HEK293 (cell line): ENCODE measurements at regions not wholly inside any gene's neighbourhood (a gene's known extent, or its start where the extent isn't known, plus 50 kb on each side); places are given as distances from the start of the nearest gene placed in this dataset.

Experiments
- CTCF ChIA-PET: fragments of 350-600 bp; formaldehyde crosslinking; extraction: SDS; loops from one replicate; lab custom pipeline; 2021; ENCODE audit warnings: antibody characterized with exemption; lab: Yijun Ruan, JAX
- POLR2A ChIA-PET: fragments of 300-600 bp; formaldehyde crosslinking; extraction: SDS; loops from one replicate; lab custom pipeline; 2020; ENCODE audit warnings: antibody characterized with exemption, inconsistent platforms; lab: Yijun Ruan, JAX
- H3K27ac ChIP-seq: fragments of 200-500 bp; sonication (Bioruptor generic); 2 replicates; pipeline ENCODE4 v1.5.1; 2014; ENCODE audit warnings: low read depth, low read length, control low read depth, inconsistent platforms; ENCODE audit errors: extremely low read depth
- H3K36me3 ChIP-seq, 2 experiments: fragments of 200-500 bp in 1 of 2; sonication (Bioruptor generic) in 1 of 2; 1 replicate in 1 of 2; 2 replicates in 1 of 2; pipeline ENCODE4 v1.5.1; 2014 to 2017; ENCODE audit warnings: inconsistent platforms in 2 of 2, low read length in 2 of 2; ENCODE audit not compliant: control insufficient read depth in 2 of 2, insufficient read depth in 1 of 2
- H3K4me1 ChIP-seq: fragments of 200-500 bp; sonication (Bioruptor generic); 2 replicates; pipeline ENCODE4 v1.5.1; 2014; ENCODE audit warnings: mild to moderate bottlenecking, low read length, inconsistent platforms; ENCODE audit not compliant: control insufficient read depth, insufficient read depth
- H3K4me3 ChIP-seq: 2 replicates; pipeline ENCODE4 v1.5.1; 2011; ENCODE audit warnings: low read depth, mild to moderate bottlenecking, control low read depth, low read length, moderate library complexity
- H3K9me3 ChIP-seq: fragments of 200-500 bp; sonication (Bioruptor generic); 2 replicates; pipeline ENCODE4 v1.5.1; 2014; ENCODE audit warnings: low read depth, low read length, inconsistent platforms; ENCODE audit not compliant: control insufficient read depth, insufficient read depth
- HOXA7 ChIP-seq: sonication (generic); formaldehyde crosslinking; IDR thresholded peaks from 2 replicates; pipeline ENCODE4 v1.8.1; 2022; ENCODE audit warnings: missing genetic modification reagents, borderline replicate concordance
- IKZF3 ChIP-seq: fragments of 450-650 bp; IDR thresholded peaks from 2 replicates; pipeline ENCODE4 v1.5.0; 2018; ENCODE audit warnings: missing biosample characterization, mild to moderate bottlenecking, missing genetic modification characterization, moderate library complexity
- OVOL3 ChIP-seq: fragments of 450-650 bp; formaldehyde crosslinking; IDR thresholded peaks from 2 replicates; pipeline ENCODE4 v1.5.1; 2016; ENCODE audit warnings: missing biosample characterization, missing genetic modification characterization
- PATZ1 ChIP-seq: fragments of 450-650 bp; formaldehyde crosslinking; IDR thresholded peaks from 2 replicates; pipeline ENCODE4 v1.5.1; 2016; ENCODE audit warnings: missing biosample characterization, missing genetic modification characterization
- PBX3 ChIP-seq: sonication (generic); formaldehyde crosslinking; IDR thresholded peaks from 2 replicates; pipeline ENCODE4 v1.8.1; 2022; ENCODE audit warnings: mild to moderate bottlenecking, moderate library complexity, missing genetic modification reagents
- SALL2 ChIP-seq: fragments of 450-650 bp; formaldehyde crosslinking; IDR thresholded peaks from 2 replicates; pipeline ENCODE4 v1.5.0; 2017; ENCODE audit warnings: missing biosample characterization, mild to moderate bottlenecking, missing genetic modification characterization, borderline replicate concordance
- SETDB1 ChIP-seq: IDR thresholded peaks from one replicate; pipeline ENCODE4 v1.6.1; 2017; ENCODE audit warnings: mild to moderate bottlenecking, low read length, moderate library complexity, mixed read lengths; ENCODE audit not compliant: insufficient read length
- ZEB2 ChIP-seq: fragments of 450-650 bp; formaldehyde crosslinking; IDR thresholded peaks from 2 replicates; pipeline ENCODE4 v1.5.1; 2016; ENCODE audit warnings: missing biosample characterization, missing genetic modification characterization
- ZFP69B ChIP-seq: fragments of 450-650 bp; formaldehyde crosslinking; IDR thresholded peaks from 2 replicates; pipeline ENCODE4 v1.5.1; 2016; ENCODE audit warnings: missing biosample characterization, missing genetic modification characterization
- ZNF10 ChIP-seq: fragments of 450-650 bp; formaldehyde crosslinking; IDR thresholded peaks from 2 replicates; pipeline ENCODE4 v1.5.1; 2017; ENCODE audit warnings: missing biosample characterization, missing genetic modification characterization
- ZNF148 ChIP-seq: fragments of 450-650 bp; formaldehyde crosslinking; IDR thresholded peaks from 2 replicates; pipeline ENCODE4 v1.5.0; 2017; ENCODE audit warnings: missing biosample characterization, missing genetic modification characterization, borderline replicate concordance
- ZNF169 ChIP-seq: fragments of 450-650 bp; formaldehyde crosslinking; IDR thresholded peaks from 2 replicates; pipeline ENCODE4 v1.5.1; 2016; ENCODE audit warnings: missing biosample characterization, missing genetic modification characterization
- ZNF19 ChIP-seq: fragments of 450-650 bp; formaldehyde crosslinking; IDR thresholded peaks from 2 replicates; pipeline ENCODE4; 2016; ENCODE audit warnings: missing biosample characterization, missing genetic modification characterization, low read depth
- ZNF2 ChIP-seq: fragments of 450-650 bp; formaldehyde crosslinking; IDR thresholded peaks from 2 replicates; pipeline ENCODE4 v1.5.1; 2016; ENCODE audit warnings: missing biosample characterization, missing genetic modification characterization
- ZNF239 ChIP-seq: fragments of 450-650 bp; formaldehyde crosslinking; IDR thresholded peaks from 2 replicates; pipeline ENCODE4 v1.5.1; 2016; ENCODE audit warnings: missing biosample characterization, missing genetic modification characterization
- ZNF24 ChIP-seq: fragments of 450-650 bp; formaldehyde crosslinking; IDR thresholded peaks from 2 replicates; pipeline ENCODE4 v1.5.1; 2016; ENCODE audit warnings: missing biosample characterization, missing genetic modification characterization
- ZNF354C ChIP-seq: fragments of 450-650 bp; formaldehyde crosslinking; IDR thresholded peaks from 2 replicates; pipeline ENCODE4 v1.5.1; 2016; ENCODE audit warnings: missing biosample characterization, missing genetic modification characterization, low read depth, borderline replicate concordance
- ZNF416 ChIP-seq: fragments of 450-650 bp; formaldehyde crosslinking; IDR thresholded peaks from 2 replicates; pipeline ENCODE4 v1.5.1; 2016; ENCODE audit warnings: missing biosample characterization, missing genetic modification characterization
- ZNF449 ChIP-seq: fragments of 450-650 bp; formaldehyde crosslinking; IDR thresholded peaks from 2 replicates; pipeline ENCODE4 v1.5.1; 2017; ENCODE audit warnings: missing biosample characterization, mild to moderate bottlenecking, missing genetic modification characterization, moderate library complexity
- ZNF48 ChIP-seq: fragments of 450-650 bp; formaldehyde crosslinking; IDR thresholded peaks from 2 replicates; pipeline ENCODE4 v1.5.1; 2016; ENCODE audit warnings: missing biosample characterization, missing genetic modification characterization
- ZNF514 ChIP-seq: fragments of 450-650 bp; formaldehyde crosslinking; IDR thresholded peaks from 2 replicates; pipeline ENCODE4 v1.5.1; 2016; ENCODE audit warnings: missing biosample characterization, missing genetic modification characterization
- ZNF621 ChIP-seq: fragments of 450-650 bp; formaldehyde crosslinking; IDR thresholded peaks from 2 replicates; pipeline ENCODE4 v1.5.1; 2017; ENCODE audit warnings: missing biosample characterization, missing genetic modification characterization
- ZNF654 ChIP-seq: fragments of 450-650 bp; formaldehyde crosslinking; IDR thresholded peaks from 2 replicates; pipeline ENCODE4 v1.5.1; 2016; ENCODE audit warnings: low read depth, missing biosample characterization, missing genetic modification characterization
- ZNF677 ChIP-seq: fragments of 450-650 bp; IDR thresholded peaks from 2 replicates; pipeline ENCODE4 v1.5.0; 2018; ENCODE audit warnings: missing biosample characterization, mild to moderate bottlenecking, missing genetic modification characterization, moderate library complexity
- ZNF768 ChIP-seq: fragments of 450-650 bp; formaldehyde crosslinking; IDR thresholded peaks from 2 replicates; pipeline ENCODE4 v1.5.1; 2018; ENCODE audit warnings: missing biosample characterization, mild to moderate bottlenecking, missing genetic modification characterization

- TF ChIP-seq SETDB1 (peak; percentile 45), ZFP69B (tag by site-specific recombination) (0 out of 2 replicates have a peak, but pooled peaks have one; percentile 20), ZNF677 (no peak), ZNF169 (tag by site-specific recombination) (no peak), PBX3 (no peak), ZNF148 (tag by site-specific recombination) (no peak), ZNF654 (tag by site-specific recombination) (no peak), OVOL3 (no peak), ZNF2 (tag by site-specific recombination) (no peak)
Measured at GRCh38 chr6:168968228-168968627, 285.4 kb downstream of the THBS2 start (continued).

GRCh38 chr6:168967281-168967925, 286.2 kb downstream of the THBS2 start:
- CTCF ChIA-PET, result interaction anchor here (0.6 to 0.7 kb wide), 2 partner anchors 52 to 1283 kb away, joined by 3 to 4 read pairs; no protein-coding TSS in a partner anchor
- TF ChIP-seq ZNF416 (tag by site-specific recombination) (no peak), ZNF621 (tag by site-specific recombination) (no peak), ZNF48 (no peak), PATZ1 (no peak), ZNF10 (tag by site-specific recombination) (no peak), HOXA7 (CRISPR knock-in tag) (no peak), ZNF239 (tag by site-specific recombination) (no peak)
- TF ChIP-seq, all 188 proteins: peak for 0
- H3K4me3 ChIP-seq, result no peak overlapping the region
- no peaks in the 10 kb centered on the region; the same call in 1 of the 2 replicates for H3K9me3 ChIP-seq
- POLR2A ChIA-PET, result no interaction called here
- H3K27ac ChIP-seq, result no peak overlapping the region
- 0 out of 2 replicates have a peak, but pooled peaks cover 4% of the 10 kb centered on the region for H3K4me1 ChIP-seq
- no peaks in the 10 kb centered on the region for H3K36me3 ChIP-seq

- Histone ChIP-seq H3K27ac (no peak overlapping the region), H3K4me1 (0 out of 2 replicates have a peak, but pooled peaks cover 4% of the 10 kb centered on the region), H3K9me3 (no peaks in the 10 kb centered on the region; the same call in 1 of the 2 replicates), H3K4me3 (no peak overlapping the region), H3K36me3 (no peaks in the 10 kb centered on the region)
- CTCF ChIA-PET, result no interaction called here
- POLR2A ChIA-PET, result no interaction called here
- TF ChIP-seq ZNF2 (tag by site-specific recombination) (no peak), ZNF416 (tag by site-specific recombination) (no peak), ZNF354C (tag by site-specific recombination) (no peak), IKZF3 (tag by site-specific recombination) (no peak), ZNF768 (tag by site-specific recombination) (no peak), ZNF514 (tag by site-specific recombination) (no peak), ZNF19 (tag by site-specific recombination) (no peak), ZEB2 (no peak), ZNF24 (tag by site-specific recombination) (no peak), SALL2 (tag by site-specific recombination) (no peak), ZNF449 (tag by site-specific recombination) (no peak)
Measured at GRCh38 chr6:168964138-168964835, 289.4 kb downstream of the THBS2 start.
